ENCODE measurements at regions not wholly inside any gene's neighbourhood (a gene's known extent, or its start where the extent isn't known, plus 50 kb on each side); places are given as distances from the start of the nearest gene placed in this dataset.

- no peak for TF ChIP-seq ATF2 (IDR thresholded peaks at IDR 0.05; ENCODE audit: low read length)
These were observed 447.8 kb upstream of the CNTN5 start (continued) for GRCh38 chr11:98572941-98573340.

DNA sequence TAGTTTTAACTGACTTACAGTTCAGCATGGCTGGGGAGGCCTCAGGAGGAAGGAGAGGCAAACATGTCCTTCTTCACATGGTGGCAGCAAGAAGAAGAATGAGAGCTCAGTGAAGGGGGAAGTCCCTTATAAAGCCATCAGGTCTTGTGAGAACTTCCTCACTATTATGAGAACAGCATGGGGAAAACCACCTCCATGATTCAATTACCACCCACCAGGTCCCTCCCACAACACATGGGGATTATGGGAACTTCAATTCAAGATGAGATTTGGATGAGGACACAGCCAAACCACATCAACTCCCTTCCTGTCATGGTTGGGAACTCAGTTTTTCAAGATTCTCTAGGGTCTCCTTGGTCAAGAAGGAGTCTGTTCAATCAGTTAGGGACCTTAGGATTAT, 432.9 kb upstream of the CNTN5 start:
- no peak for ATAC-seq
- no peaks in the 10 kb centered on the region for H3K9me3 ChIP-seq (replicated peaks; ENCODE audit: control insufficient read depth, insufficient read depth, low read length)
- H3K27me3 ChIP-seq (replicated peaks in 1 of 2; ENCODE audit: control insufficient read depth in 2 of 2, insufficient read depth in 2 of 2, low read length in 1 of 2), result no peaks in the 10 kb centered on the region
- H3K4me3 ChIP-seq, result no peak overlapping the region
- in situ Hi-C loops (cut with MboI), result no loop called here
- H3K9ac ChIP-seq (ENCODE audit: control insufficient read depth, insufficient read depth, low read length), result no peak overlapping the region
- ChIA-PET SMC1A (ENCODE audit: uncharacterized antibody, unreplicated experiment) (no interaction called here), POLR2A (no interaction called here), CTCF (no interaction called here), RAD21 (ENCODE audit: unreplicated experiment) (no interaction called here)
- no peak for DNase-seq (ENCODE audit: low read depth, low spot score)
- no peak overlapping the region for H2AFZ ChIP-seq (ENCODE audit: control insufficient read depth, low read depth, low read length)
- no peak overlapping the region for H3K27ac ChIP-seq (ENCODE audit: control insufficient read depth, insufficient read depth)
- no peaks in the 10 kb centered on the region for H3K36me3 ChIP-seq (ENCODE audit: control insufficient read depth in 2 of 2, insufficient read depth in 2 of 2, low read length in 1 of 2)
- no peaks in the 10 kb centered on the region for H3K79me2 ChIP-seq (ENCODE audit: control insufficient read depth, insufficient read depth, low read length)
- no TSS peak for BruUV-seq (replicated peaks)
- H4K20me1 ChIP-seq (ENCODE audit: control insufficient read depth, insufficient read depth), result no peaks in the 10 kb centered on the region
- FAIRE-seq, result no peak
- no peak overlapping the region for H3K4me2 ChIP-seq (ENCODE audit: control insufficient read depth, insufficient read depth)
- intact Hi-C loops (cut with micrococcal nuclease; ENCODE audit: unreplicated experiment), result no loop called here
- H3K4me1 ChIP-seq (ENCODE audit: control insufficient read depth, insufficient read depth, low read length), result no peaks in the 10 kb centered on the region
- TF ChIP-seq SMARCA5 (IDR thresholded peaks at IDR 0.05) (no peak), HCFC1 (IDR thresholded peaks at IDR 0.05; ENCODE audit: low read length) (no peak), JUNB (IDR thresholded peaks at IDR 0.05) (no peak), FOXM1 (IDR thresholded peaks at IDR 0.05; ENCODE audit: low read depth, low read length) (no peak), SREBF2 (IDR thresholded peaks at IDR 0.05; ENCODE audit: low read length) (no peak), CBFB (IDR thresholded peaks at IDR 0.05; ENCODE audit: low read depth) (no peak), SMC3 (IDR thresholded peaks at IDR 0.05; ENCODE audit: borderline replicate concordance, low read length) (no peak), ZBTB33 (IDR thresholded peaks at IDR 0.05) (no peak), SIN3A (IDR thresholded peaks at IDR 0.05; ENCODE audit: low read depth, low read length) (no peak), ATF7 (IDR thresholded peaks at IDR 0.05; ENCODE audit: low read depth) (no peak), RBBP5 (conservative IDR thresholded peaks at IDR 0.05) (no peak), ESRRA (IDR thresholded peaks at IDR 0.05; ENCODE audit: low read length) (no peak), BCL11A (IDR thresholded peaks at IDR 0.05; ENCODE audit: low read depth, low read length) (no peak)
- TF ChIP-seq, protein P1, sequence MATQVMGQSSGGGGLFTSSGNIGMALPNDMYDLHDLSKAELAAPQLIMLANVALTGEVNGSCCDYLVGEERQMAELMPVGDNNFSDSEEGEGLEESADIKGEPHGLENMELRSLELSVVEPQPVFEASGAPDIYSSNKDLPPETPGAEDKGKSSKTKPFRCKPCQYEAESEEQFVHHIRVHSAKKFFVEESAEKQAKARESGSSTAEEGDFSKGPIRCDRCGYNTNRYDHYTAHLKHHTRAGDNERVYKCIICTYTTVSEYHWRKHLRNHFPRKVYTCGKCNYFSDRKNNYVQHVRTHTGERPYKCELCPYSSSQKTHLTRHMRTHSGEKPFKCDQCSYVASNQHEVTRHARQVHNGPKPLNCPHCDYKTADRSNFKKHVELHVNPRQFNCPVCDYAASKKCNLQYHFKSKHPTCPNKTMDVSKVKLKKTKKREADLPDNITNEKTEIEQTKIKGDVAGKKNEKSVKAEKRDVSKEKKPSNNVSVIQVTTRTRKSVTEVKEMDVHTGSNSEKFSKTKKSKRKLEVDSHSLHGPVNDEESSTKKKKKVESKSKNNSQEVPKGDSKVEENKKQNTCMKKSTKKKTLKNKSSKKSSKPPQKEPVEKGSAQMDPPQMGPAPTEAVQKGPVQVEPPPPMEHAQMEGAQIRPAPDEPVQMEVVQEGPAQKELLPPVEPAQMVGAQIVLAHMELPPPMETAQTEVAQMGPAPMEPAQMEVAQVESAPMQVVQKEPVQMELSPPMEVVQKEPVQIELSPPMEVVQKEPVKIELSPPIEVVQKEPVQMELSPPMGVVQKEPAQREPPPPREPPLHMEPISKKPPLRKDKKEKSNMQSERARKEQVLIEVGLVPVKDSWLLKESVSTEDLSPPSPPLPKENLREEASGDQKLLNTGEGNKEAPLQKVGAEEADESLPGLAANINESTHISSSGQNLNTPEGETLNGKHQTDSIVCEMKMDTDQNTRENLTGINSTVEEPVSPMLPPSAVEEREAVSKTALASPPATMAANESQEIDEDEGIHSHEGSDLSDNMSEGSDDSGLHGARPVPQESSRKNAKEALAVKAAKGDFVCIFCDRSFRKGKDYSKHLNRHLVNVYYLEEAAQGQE (IDR thresholded peaks at IDR 0.05; ENCODE audit: low read depth, low read length), result no peak

All from GM12878 (cell line).